ENCODE measurements at regions not wholly inside any gene's neighbourhood (a gene's known extent, or its start where the extent isn't known, plus 50 kb on each side); places are given as distances from the start of the nearest gene placed in this dataset.

- Mint-ChIP-seq H3K27ac (ENCODE audit: unreplicated experiment) (no peak overlapping the region), H3K4me3 (ENCODE audit: unreplicated experiment) (no peak overlapping the region), H3K4me1 (ENCODE audit: low read depth, unreplicated experiment) (no peaks in the 10 kb centered on the region), H3K36me3 (ENCODE audit: unreplicated experiment) (no peaks in the 10 kb centered on the region), H3K9me3 (ENCODE audit: unreplicated experiment) (no peaks in the 10 kb centered on the region), H3K27me3 (ENCODE audit: unreplicated experiment) (no peaks in the 10 kb centered on the region)
- no peak for TF ChIP-seq CTCF (IDR thresholded peaks at IDR 0.05; ENCODE audit: partially characterized antibody, unreplicated experiment)
- DNase-seq = no peak
Measured at GRCh38 chr12:83817730-83818129, 1094.9 kb downstream of the SLC6A15 start.

- Mint-ChIP-seq H3K4me1 (ENCODE audit: low read depth, unreplicated experiment) (no peaks in the 10 kb centered on the region), H3K9me3 (ENCODE audit: unreplicated experiment) (no peaks in the 10 kb centered on the region), H3K4me3 (ENCODE audit: unreplicated experiment) (no peak overlapping the region), H3K27ac (ENCODE audit: unreplicated experiment) (no peak overlapping the region), H3K36me3 (ENCODE audit: unreplicated experiment) (no peaks in the 10 kb centered on the region), H3K27me3 (ENCODE audit: unreplicated experiment) (no peaks in the 10 kb centered on the region)
- no peak for DNase-seq
- TF ChIP-seq CTCF (IDR thresholded peaks at IDR 0.05; ENCODE audit: partially characterized antibody, unreplicated experiment) = no peak
Measured at GRCh38 chr12:83808591-83808990, 1104.0 kb downstream of the SLC6A15 start.

GRCh38 chr12:83807871-83808270 lies 1104.7 kb downstream of the SLC6A15 start:
- H3K4me1 Mint-ChIP-seq (ENCODE audit: low read depth, unreplicated experiment) = no peaks in the 10 kb centered on the region
- no peak for TF ChIP-seq CTCF (IDR thresholded peaks at IDR 0.05; ENCODE audit: partially characterized antibody, unreplicated experiment)
- no peak overlapping the region for H3K27ac Mint-ChIP-seq (ENCODE audit: unreplicated experiment)
- H3K9me3 Mint-ChIP-seq (ENCODE audit: unreplicated experiment) = no peaks in the 10 kb centered on the region
- H3K36me3 Mint-ChIP-seq (ENCODE audit: unreplicated experiment) = no peaks in the 10 kb centered on the region
- no peak overlapping the region for H3K4me3 Mint-ChIP-seq (ENCODE audit: unreplicated experiment)
- no peaks in the 10 kb centered on the region for H3K27me3 Mint-ChIP-seq (ENCODE audit: unreplicated experiment)
- no peak for DNase-seq

- Mint-ChIP-seq H3K36me3 (ENCODE audit: unreplicated experiment) (no peaks in the 10 kb centered on the region), H3K4me3 (ENCODE audit: unreplicated experiment) (no peak overlapping the region)
Measured at GRCh38 chr12:83805873-83806272, 1106.7 kb downstream of the SLC6A15 start.

More at GRCh38 chr12:83805873-83806272, 1106.7 kb downstream of the SLC6A15 start:
- TF ChIP-seq CTCF (IDR thresholded peaks at IDR 0.05; ENCODE audit: partially characterized antibody, unreplicated experiment) = no peak
- DNase-seq = no peak
- Mint-ChIP-seq H3K4me1 (ENCODE audit: low read depth, unreplicated experiment) (peaks cover 4% of the 10 kb centered on the region), H3K27ac (ENCODE audit: unreplicated experiment) (no peak overlapping the region), H3K27me3 (ENCODE audit: unreplicated experiment) (no peaks in the 10 kb centered on the region), H3K9me3 (ENCODE audit: unreplicated experiment) (no peaks in the 10 kb centered on the region)

Measured in glutamatergic neuron (in vitro differentiated cells).